Right lobe of liver (tissue), 4 donors: ENCODE measurements at regions not wholly inside any gene's neighbourhood (a gene's known extent, or its start where the extent isn't known, plus 50 kb on each side); places are given as distances from the start of the nearest gene placed in this dataset.

Experiments
- POLR2A ChIP-seq: fragments of 450-650 bp; IDR thresholded peaks from one replicate; pipeline ENCODE4 v1.6.1; 2017; ENCODE audit warnings: antibody characterized with exemption, mild to moderate bottlenecking
- TF ChIP-seq, protein P1 (sequence below), 4 donors: fragments of 200-600 bp in 3 of 4; fragments of 450-650 bp in 1 of 4; IDR thresholded peaks; one replicate each; pipeline versions ENCODE4 v1.5.1 to v1.8.0; 2016 to 2022; ENCODE audit warnings: antibody characterized with exemption in 4 of 4, mild to moderate bottlenecking in 2 of 4
- donor health status: DM: no; HTN: no; CAD: no.
- donor health status: DM: no; HTN: no; CAD: no.
- donor health status: DM: no; HTN: yes; CAD: no.

- TF ChIP-seq, protein P1, sequence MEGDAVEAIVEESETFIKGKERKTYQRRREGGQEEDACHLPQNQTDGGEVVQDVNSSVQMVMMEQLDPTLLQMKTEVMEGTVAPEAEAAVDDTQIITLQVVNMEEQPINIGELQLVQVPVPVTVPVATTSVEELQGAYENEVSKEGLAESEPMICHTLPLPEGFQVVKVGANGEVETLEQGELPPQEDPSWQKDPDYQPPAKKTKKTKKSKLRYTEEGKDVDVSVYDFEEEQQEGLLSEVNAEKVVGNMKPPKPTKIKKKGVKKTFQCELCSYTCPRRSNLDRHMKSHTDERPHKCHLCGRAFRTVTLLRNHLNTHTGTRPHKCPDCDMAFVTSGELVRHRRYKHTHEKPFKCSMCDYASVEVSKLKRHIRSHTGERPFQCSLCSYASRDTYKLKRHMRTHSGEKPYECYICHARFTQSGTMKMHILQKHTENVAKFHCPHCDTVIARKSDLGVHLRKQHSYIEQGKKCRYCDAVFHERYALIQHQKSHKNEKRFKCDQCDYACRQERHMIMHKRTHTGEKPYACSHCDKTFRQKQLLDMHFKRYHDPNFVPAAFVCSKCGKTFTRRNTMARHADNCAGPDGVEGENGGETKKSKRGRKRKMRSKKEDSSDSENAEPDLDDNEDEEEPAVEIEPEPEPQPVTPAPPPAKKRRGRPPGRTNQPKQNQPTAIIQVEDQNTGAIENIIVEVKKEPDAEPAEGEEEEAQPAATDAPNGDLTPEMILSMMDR (IDR thresholded peaks at IDR 0.05): no peak
- TF ChIP-seq POLR2A: no peak
Measured at GRCh38 chr9:89663614-89663970, 58.8 kb downstream of the GADD45G start.
